Hepatocyte (in vitro differentiated cells): ENCODE measurements at regions not wholly inside any gene's neighbourhood (a gene's known extent, or its start where the extent isn't known, plus 50 kb on each side); places are given as distances from the start of the nearest gene placed in this dataset.

Source experiments
- DNase-seq: peaks from one replicate; pipeline ENCODE4 v3.0.0-alpha.2; 2016; ENCODE audit warnings: low spot score
- H2AFZ ChIP-seq: fragments of 200-600 bp; sonication (generic); 2 replicates; pipeline ENCODE4 v1.6.0; 2016; ENCODE audit warnings: antibody characterized with exemption, mild to moderate bottlenecking
- H3K27ac ChIP-seq: fragments of 200-600 bp; sonication (generic); 2 replicates; pipeline ENCODE4 v1.5.1; 2016; ENCODE audit warnings: mild to moderate bottlenecking
- H3K27me3 ChIP-seq: fragments of 200-600 bp; sonication (generic); 2 replicates; pipeline ENCODE4 v1.6.1; 2016
- H3K36me3 ChIP-seq: fragments of 200-600 bp; sonication (generic); replicated peaks from 2 replicates; pipeline ENCODE4 v1.5.1; 2016; ENCODE audit warnings: low read depth; ENCODE audit not compliant: insufficient read depth
- H3K4me1 ChIP-seq: fragments of 200-600 bp; sonication (generic); 2 replicates; pipeline ENCODE4 v1.5.1; 2016; ENCODE audit warnings: mild to moderate bottlenecking, moderate library complexity; ENCODE audit not compliant: insufficient read depth
- H3K4me2 ChIP-seq: fragments of 200-600 bp; sonication (generic); 2 replicates; pipeline ENCODE4 v1.6.0; 2016
- H3K4me3 ChIP-seq: fragments of 200-600 bp; sonication (generic); 2 replicates; pipeline ENCODE4 v1.5.1; 2016; ENCODE audit warnings: mild to moderate bottlenecking
- H3K79me2 ChIP-seq: fragments of 200-600 bp; sonication (generic); 2 replicates; pipeline ENCODE4 v1.6.0; 2017; ENCODE audit warnings: mild to moderate bottlenecking
- H3K9me2 ChIP-seq: fragments of 200-600 bp; sonication (generic); replicated peaks from 2 replicates; pipeline ENCODE4 v1.6.0; 2017; ENCODE audit warnings: mild to moderate bottlenecking; ENCODE audit not compliant: insufficient read depth
- H3K9me3 ChIP-seq: fragments of 200-600 bp; sonication (generic); 2 replicates; pipeline ENCODE4 v1.5.1; 2016; ENCODE audit warnings: low read depth, mild to moderate bottlenecking
- H4K20me1 ChIP-seq: fragments of 200-600 bp; sonication (generic); 2 replicates; pipeline ENCODE4 v1.6.0; 2016; ENCODE audit warnings: mild to moderate bottlenecking; ENCODE audit not compliant: insufficient read depth, poor library complexity, severe bottlenecking
- CTCF ChIP-seq: fragments of 200-600 bp; sonication (generic); IDR thresholded peaks from 2 replicates; pipeline ENCODE4 v1.5.1; 2016; ENCODE audit warnings: antibody characterized with exemption, mild to moderate bottlenecking; ENCODE audit not compliant: poor library complexity
- EZH2 ChIP-seq: fragments of 200-600 bp; sonication (generic); IDR thresholded peaks from 2 replicates; pipeline ENCODE4 v1.6.1; 2016; ENCODE audit warnings: antibody characterized with exemption, mild to moderate bottlenecking, borderline replicate concordance
- EZH2phosphoT487 ChIP-seq: fragments of 200-600 bp; sonication (generic); IDR thresholded peaks from one replicate; pipeline ENCODE4 v1.6.1; 2018; ENCODE audit warnings: antibody characterized with exemption, mild to moderate bottlenecking, low read depth, moderate library complexity; ENCODE audit not compliant: unreplicated experiment, severe bottlenecking
- WGBS: methylation state at CpG from one replicate; pipeline ENCODE4 v1.1.6; 2016; ENCODE audit warnings: low lambda C conversion rate; ENCODE audit errors: missing lambda C conversion rate; 5-methylcytosine and 5-hydroxymethylcytosine counted together

GRCh38 chr5:113871972-113872371 lies 358.5 kb downstream of the YTHDC2 start:
- WGBS, result 61% methylated on average over 4 of the region's 4 CpGs
- TF ChIP-seq EZH2phosphoT487, result no peak
- TF ChIP-seq EZH2, result no peak
- TF ChIP-seq CTCF, result no peak
- no peaks in the 10 kb centered on the region for H3K27me3 ChIP-seq

DNA sequence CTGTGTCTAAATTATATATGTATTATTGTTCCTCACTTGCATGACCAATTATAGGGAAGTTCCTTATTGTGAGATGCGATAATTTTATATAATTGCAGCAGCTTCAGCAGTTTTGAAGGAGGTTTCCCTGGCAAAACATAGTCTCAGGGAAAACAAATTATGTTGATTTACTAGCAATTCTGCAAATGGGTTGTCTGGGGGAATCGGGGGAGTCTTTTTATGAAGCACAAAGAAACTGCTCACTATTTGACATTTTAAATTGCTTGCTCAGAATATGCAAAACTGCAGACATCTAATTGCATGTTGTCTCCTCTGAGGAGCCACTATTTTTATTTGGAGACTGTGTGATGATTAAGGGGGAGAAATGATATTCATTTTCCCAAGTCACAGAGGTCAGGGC lies 361.6 kb downstream of the YTHDC2 start:
- DNase-seq, result no peak
- no peak overlapping the region for H3K4me2 ChIP-seq
- no peaks in the 10 kb centered on the region for H3K79me2 ChIP-seq
- no peaks in the 10 kb centered on the region for H3K9me2 ChIP-seq
- no peak overlapping the region for H3K4me3 ChIP-seq
- no peaks in the 10 kb centered on the region for H3K36me3 ChIP-seq
- no peaks in the 10 kb centered on the region for H3K9me3 ChIP-seq
- WGBS, result 88% methylated on average over 2 of the region's 2 CpGs
- H3K4me1 ChIP-seq, result no peaks in the 10 kb centered on the region
- H2AFZ ChIP-seq, result no peak overlapping the region
- no peaks in the 10 kb centered on the region for H3K27me3 ChIP-seq
- H3K27ac ChIP-seq, result no peak overlapping the region
- TF ChIP-seq EZH2 (no peak), EZH2phosphoT487 (no peak), CTCF (no peak)
- H4K20me1 ChIP-seq, result no peaks in the 10 kb centered on the region

More at GRCh38 chr5:113871972-113872371, 358.5 kb downstream of the YTHDC2 start:
- Histone ChIP-seq H3K79me2 (no peaks in the 10 kb centered on the region), H3K36me3 (no peaks in the 10 kb centered on the region), H3K9me3 (no peaks in the 10 kb centered on the region), H3K9me2 (no peaks in the 10 kb centered on the region), H3K4me2 (no peak overlapping the region), H3K4me1 (no peaks in the 10 kb centered on the region), H2AFZ (no peak overlapping the region), H4K20me1 (no peaks in the 10 kb centered on the region), H3K27ac (no peak overlapping the region), H3K4me3 (no peak overlapping the region)
- DNase-seq, result no peak

DNA sequence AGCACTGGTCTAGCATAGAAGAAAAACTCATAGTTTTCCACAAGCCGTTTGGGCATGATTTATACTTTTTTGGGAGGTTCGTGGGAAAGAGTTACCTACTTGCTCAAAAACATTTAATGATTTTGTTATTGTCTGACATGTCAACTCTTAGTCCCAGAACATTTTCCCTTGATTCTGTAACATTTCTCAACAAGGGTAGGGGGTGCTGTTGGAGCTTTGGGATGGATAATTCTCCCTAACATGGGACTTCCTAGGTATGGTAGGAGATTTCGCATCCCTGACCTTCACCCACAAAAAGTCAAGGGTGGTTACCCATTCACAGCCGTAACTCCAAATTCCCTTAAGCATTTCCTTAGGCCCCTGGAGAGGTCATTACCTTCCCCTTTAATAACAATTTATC lies 378.0 kb downstream of the YTHDC2 start:
- no peak for DNase-seq
- Histone ChIP-seq H3K27ac (no peak overlapping the region), H4K20me1 (no peaks in the 10 kb centered on the region), H3K4me3 (no peak overlapping the region), H3K4me1 (no peaks in the 10 kb centered on the region), H3K79me2 (no peaks in the 10 kb centered on the region), H3K9me3 (no peaks in the 10 kb centered on the region), H2AFZ (no peak overlapping the region), H3K27me3 (peaks cover under 1% of the 10 kb centered on the region), H3K4me2 (no peak overlapping the region), H3K9me2 (no peaks in the 10 kb centered on the region), H3K36me3 (no peaks in the 10 kb centered on the region)
- TF ChIP-seq EZH2, result no peak
- WGBS, result 85% methylated on average over 4 of the region's 4 CpGs

DNA sequence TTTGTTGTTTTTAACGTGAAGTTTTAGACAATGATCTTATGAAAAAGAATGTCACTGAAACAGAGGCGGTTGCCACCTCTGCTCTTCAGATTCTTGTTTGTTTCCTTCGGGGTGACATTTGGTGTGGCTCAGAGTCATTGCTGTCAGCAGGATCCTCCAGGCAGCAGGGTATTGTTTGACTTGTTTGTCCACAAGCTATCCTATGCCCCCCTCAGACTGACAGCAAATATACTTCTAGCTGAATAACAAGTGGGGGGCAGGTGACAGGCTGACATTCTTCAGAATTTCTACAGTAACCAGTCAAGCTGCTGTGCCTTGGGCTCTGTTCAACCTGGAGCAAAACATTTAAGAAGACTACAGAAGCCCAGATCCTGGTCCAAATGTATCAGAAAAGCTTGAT lies 383.3 kb downstream of the YTHDC2 start:
- no peaks in the 10 kb centered on the region for H3K9me3 ChIP-seq
- WGBS, result 42% methylated on average over 3 of the region's 3 CpGs

More for the DNA sequence above, 383.3 kb downstream of the YTHDC2 start:
- no peak for DNase-seq
- no peak overlapping the region for H3K27ac ChIP-seq
- TF ChIP-seq EZH2 (no peak), EZH2phosphoT487 (no peak), CTCF (no peak)
- no peaks in the 10 kb centered on the region for H4K20me1 ChIP-seq
- H3K4me3 ChIP-seq, result no peak overlapping the region
- no peaks in the 10 kb centered on the region for H3K9me2 ChIP-seq
- no peaks in the 10 kb centered on the region for H3K4me1 ChIP-seq
- no peak overlapping the region for H2AFZ ChIP-seq
- H3K36me3 ChIP-seq, result no peaks in the 10 kb centered on the region
- peaks cover 7% of the 10 kb centered on the region for H3K27me3 ChIP-seq
- no peaks in the 10 kb centered on the region for H3K79me2 ChIP-seq
- no peak overlapping the region for H3K4me2 ChIP-seq
